B cell (primary cell): ENCODE measurements at regions not wholly inside any gene's neighbourhood (a gene's known extent, or its start where the extent isn't known, plus 50 kb on each side); places are given as distances from the start of the nearest gene placed in this dataset.

Experiments used
- EZH2 ChIP-seq: IDR thresholded peaks from 2 replicates; pipeline ENCODE4 v1.6.1; 2012; ENCODE audit warnings: borderline replicate concordance, low read depth, mild to moderate bottlenecking, moderate library complexity, low read length; ENCODE audit not compliant: insufficient read depth, poor library complexity, severe bottlenecking
- TF ChIP-seq, protein P1 (sequence below): fragments of 200-600 bp; IDR thresholded peaks from one replicate; pipeline ENCODE4 v1.8.0; 2022; ENCODE audit warnings: antibody characterized with exemption, mild to moderate bottlenecking

DNA sequence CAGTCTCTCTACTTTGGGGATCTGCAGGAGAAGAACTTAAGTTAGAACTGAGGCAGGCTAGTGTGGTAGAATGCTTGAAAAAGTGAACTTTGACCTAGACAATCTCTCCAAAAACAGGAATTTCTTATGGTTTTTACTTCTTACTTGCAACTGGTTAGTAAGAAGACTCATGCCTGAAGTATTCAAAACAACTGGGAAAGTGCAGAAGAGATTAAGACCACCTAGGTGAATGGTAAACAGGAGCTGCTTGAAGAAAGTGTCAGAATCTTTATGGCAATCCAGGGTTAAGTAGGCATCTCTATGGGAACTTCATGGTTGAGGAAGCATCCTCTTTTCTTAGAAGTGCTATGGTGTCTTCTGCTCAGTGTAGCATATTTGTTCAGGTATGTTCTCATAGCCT is 428.6 kb upstream of the TLE4 start:
- TF ChIP-seq, protein P1, sequence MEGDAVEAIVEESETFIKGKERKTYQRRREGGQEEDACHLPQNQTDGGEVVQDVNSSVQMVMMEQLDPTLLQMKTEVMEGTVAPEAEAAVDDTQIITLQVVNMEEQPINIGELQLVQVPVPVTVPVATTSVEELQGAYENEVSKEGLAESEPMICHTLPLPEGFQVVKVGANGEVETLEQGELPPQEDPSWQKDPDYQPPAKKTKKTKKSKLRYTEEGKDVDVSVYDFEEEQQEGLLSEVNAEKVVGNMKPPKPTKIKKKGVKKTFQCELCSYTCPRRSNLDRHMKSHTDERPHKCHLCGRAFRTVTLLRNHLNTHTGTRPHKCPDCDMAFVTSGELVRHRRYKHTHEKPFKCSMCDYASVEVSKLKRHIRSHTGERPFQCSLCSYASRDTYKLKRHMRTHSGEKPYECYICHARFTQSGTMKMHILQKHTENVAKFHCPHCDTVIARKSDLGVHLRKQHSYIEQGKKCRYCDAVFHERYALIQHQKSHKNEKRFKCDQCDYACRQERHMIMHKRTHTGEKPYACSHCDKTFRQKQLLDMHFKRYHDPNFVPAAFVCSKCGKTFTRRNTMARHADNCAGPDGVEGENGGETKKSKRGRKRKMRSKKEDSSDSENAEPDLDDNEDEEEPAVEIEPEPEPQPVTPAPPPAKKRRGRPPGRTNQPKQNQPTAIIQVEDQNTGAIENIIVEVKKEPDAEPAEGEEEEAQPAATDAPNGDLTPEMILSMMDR = no peak
- no peak for TF ChIP-seq EZH2
